Upper lobe of left lung (tissue), 4 donors: ENCODE measurements at regions not wholly inside any gene's neighbourhood (a gene's known extent, or its start where the extent isn't known, plus 50 kb on each side); places are given as distances from the start of the nearest gene placed in this dataset.

ENCODE experiments used
- CTCF ChIP-seq, 6 experiments: fragments of 450-650 bp in 4 of 6; fragments of 200-600 bp in 2 of 6; sonication (generic) in 2 of 6; IDR thresholded peaks; one replicate each; pipeline ENCODE4 v1.5.1; 2016 to 2019; ENCODE audit warnings: antibody characterized with exemption in 6 of 6
- EP300 ChIP-seq, 4 donors: sonication (generic); formaldehyde crosslinking; IDR thresholded peaks; one replicate each; pipeline ENCODE4 v1.5.1; 2017; ENCODE audit warnings: antibody characterized with exemption in 4 of 4, control low read depth in 2 of 4

GRCh38 chr10:117661316-117661715, 118.8 kb downstream of the EMX2 start:
- no peak for TF ChIP-seq CTCF (IDR thresholded peaks at IDR 0.05)
- TF ChIP-seq EP300 (IDR thresholded peaks at IDR 0.05) = no peak
